Suprapubic skin (tissue), 4 donors: ENCODE measurements at regions not wholly inside any gene's neighbourhood (a gene's known extent, or its start where the extent isn't known, plus 50 kb on each side); places are given as distances from the start of the nearest gene placed in this dataset.

Source experiments
- DNase-seq, 2 donors: peaks; one replicate each; pipeline ENCODE4 v3.0.0-alpha.2; 2019; ENCODE audit warnings: low spot score in 2 of 2
- H3K27ac ChIP-seq: fragments of 200-600 bp; sonication (generic); one replicate; pipeline ENCODE4 v1.5.1; 2019
- H3K27me3 ChIP-seq: fragments of 200-600 bp; sonication (generic); one replicate; pipeline ENCODE4 v1.5.1; 2019
- H3K36me3 ChIP-seq: fragments of 200-600 bp; sonication (generic); one replicate; pipeline ENCODE4 v1.5.1; 2019
- H3K4me1 ChIP-seq: fragments of 200-600 bp; sonication (generic); one replicate; pipeline ENCODE4 v1.5.1; 2019
- H3K4me3 ChIP-seq: fragments of 200-600 bp; sonication (generic); one replicate; pipeline ENCODE4 v1.5.1; 2019; ENCODE audit warnings: mild to moderate bottlenecking
- H3K9me3 ChIP-seq: fragments of 200-600 bp; sonication (generic); one replicate; pipeline ENCODE4 v1.5.1; 2019
- EP300 ChIP-seq: sonication (generic); formaldehyde crosslinking; IDR thresholded peaks from one replicate; pipeline ENCODE4 v1.6.1; 2017; ENCODE audit warnings: antibody characterized with exemption
- POLR2A ChIP-seq, 2 donors: fragments of 450-650 bp; IDR thresholded peaks; one replicate each; pipeline ENCODE4 v1.6.1; 2017; ENCODE audit warnings: antibody characterized with exemption in 2 of 2, mild to moderate bottlenecking in 2 of 2, moderate library complexity in 2 of 2
- POLR2AphosphoS5 ChIP-seq, 3 donors: sonication (generic); formaldehyde crosslinking; IDR thresholded peaks; one replicate each; pipeline ENCODE4 v1.6.1; 2017; ENCODE audit warnings: antibody characterized with exemption in 3 of 3
- WGBS: methylation state at CpG from one replicate; pipeline ENCODE4 v1.1.5; 2018; 5-methylcytosine and 5-hydroxymethylcytosine counted together
- TF ChIP-seq, protein P1 (sequence below), 2 donors: fragments of 200-600 bp in 1 of 2; fragments of 450-650 bp in 1 of 2; sonication (generic) in 1 of 2; IDR thresholded peaks; one replicate each; pipeline ENCODE4 v1.5.1; 2016 to 2019; ENCODE audit warnings: antibody characterized with exemption in 2 of 2, mild to moderate bottlenecking in 1 of 2, moderate library complexity in 1 of 2

DNA sequence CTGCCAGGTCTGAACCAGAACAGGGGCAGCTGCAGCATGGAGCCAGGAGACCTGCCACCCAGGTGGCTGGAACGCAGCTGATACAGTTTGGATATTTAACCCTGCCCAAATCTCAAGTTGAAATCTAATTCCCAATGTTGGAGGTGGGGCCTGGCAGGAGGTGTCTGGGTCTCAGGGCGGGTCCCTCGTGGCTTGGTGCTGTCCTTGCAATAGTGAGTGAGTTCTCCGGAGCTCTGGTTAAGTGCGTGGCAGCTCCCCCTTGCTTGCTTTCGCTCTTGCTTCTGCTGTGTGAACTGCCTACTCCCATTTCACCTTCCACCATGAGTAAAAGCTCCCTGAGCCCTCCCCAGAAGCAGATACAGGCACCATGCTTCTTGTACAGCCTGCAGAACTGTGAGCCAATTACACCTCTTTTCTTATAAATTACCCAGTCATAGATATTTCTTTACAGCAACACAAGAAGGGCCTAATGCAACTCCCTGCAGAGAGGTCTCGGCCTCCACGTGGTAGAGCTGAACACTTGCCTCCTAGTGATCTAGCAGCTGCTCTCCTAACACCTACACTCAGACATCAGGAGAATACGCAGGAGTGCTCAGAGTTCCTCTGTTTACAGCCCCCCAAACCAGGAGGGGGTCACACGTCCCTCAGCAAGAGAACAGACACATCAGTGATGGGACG lies 203.7 kb downstream of the CTTN start:
- Histone ChIP-seq H3K27me3 (peaks cover 10% of the 10 kb centered on the region), H3K36me3 (no peaks in the 10 kb centered on the region), H3K4me3 (no peak overlapping the region), H3K27ac (no peak overlapping the region), H3K4me1 (no peaks in the 10 kb centered on the region), H3K9me3 (no peaks in the 10 kb centered on the region)
- TF ChIP-seq, protein P1, sequence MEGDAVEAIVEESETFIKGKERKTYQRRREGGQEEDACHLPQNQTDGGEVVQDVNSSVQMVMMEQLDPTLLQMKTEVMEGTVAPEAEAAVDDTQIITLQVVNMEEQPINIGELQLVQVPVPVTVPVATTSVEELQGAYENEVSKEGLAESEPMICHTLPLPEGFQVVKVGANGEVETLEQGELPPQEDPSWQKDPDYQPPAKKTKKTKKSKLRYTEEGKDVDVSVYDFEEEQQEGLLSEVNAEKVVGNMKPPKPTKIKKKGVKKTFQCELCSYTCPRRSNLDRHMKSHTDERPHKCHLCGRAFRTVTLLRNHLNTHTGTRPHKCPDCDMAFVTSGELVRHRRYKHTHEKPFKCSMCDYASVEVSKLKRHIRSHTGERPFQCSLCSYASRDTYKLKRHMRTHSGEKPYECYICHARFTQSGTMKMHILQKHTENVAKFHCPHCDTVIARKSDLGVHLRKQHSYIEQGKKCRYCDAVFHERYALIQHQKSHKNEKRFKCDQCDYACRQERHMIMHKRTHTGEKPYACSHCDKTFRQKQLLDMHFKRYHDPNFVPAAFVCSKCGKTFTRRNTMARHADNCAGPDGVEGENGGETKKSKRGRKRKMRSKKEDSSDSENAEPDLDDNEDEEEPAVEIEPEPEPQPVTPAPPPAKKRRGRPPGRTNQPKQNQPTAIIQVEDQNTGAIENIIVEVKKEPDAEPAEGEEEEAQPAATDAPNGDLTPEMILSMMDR (IDR thresholded peaks at IDR 0.05): no peak
- TF ChIP-seq EP300 (no peak), POLR2A (IDR thresholded peaks at IDR 0.05) (no peak), POLR2AphosphoS5 (IDR thresholded peaks at IDR 0.05) (no peak)
- no peak for DNase-seq
- WGBS: 82% methylated on average over 10 of the region's 11 CpGs

DNA sequence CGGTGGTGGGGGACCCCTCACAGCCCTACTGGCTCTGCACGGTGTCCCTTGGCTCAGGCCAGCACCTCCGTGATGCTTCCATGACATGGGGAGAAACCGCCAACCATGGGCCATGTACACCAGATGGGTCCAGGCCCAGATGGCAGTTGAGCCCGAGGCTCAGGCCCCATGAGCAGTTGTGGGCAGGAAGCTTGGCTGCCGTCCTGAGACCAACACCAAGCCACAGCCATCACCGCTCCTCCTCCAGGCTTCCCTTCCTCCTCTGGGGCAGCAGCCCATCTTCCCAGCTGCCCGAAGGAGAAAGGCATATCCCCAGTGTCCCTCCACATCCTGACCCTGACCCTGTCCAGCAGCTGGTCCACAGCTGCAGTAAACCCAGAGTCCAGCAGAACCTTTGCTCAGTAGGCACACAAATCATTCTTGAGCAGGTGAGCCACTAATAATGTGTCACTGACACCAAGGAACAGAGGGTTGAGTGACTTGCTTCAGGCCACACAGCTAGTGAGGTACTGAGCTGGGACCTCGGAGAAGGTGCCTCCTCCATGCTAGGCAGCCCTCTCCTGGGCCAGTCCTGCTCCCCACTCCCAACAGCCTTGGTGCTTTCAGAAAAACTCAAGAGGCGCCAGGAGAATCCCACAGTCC lies 204.9 kb downstream of the CTTN start:
- WGBS: 59% methylated on average over 10 of the region's 10 CpGs
- Histone ChIP-seq H3K9me3 (no peaks in the 10 kb centered on the region), H3K36me3 (no peaks in the 10 kb centered on the region), H3K27ac (no peak overlapping the region), H3K4me3 (no peak overlapping the region), H3K4me1 (no peaks in the 10 kb centered on the region), H3K27me3 (peaks cover 12% of the 10 kb centered on the region)
- TF ChIP-seq EP300: no peak
- TF ChIP-seq POLR2AphosphoS5 (IDR thresholded peaks at IDR 0.05): no peak
- no peak for TF ChIP-seq POLR2A (IDR thresholded peaks at IDR 0.05)
- no peak for DNase-seq

DNA sequence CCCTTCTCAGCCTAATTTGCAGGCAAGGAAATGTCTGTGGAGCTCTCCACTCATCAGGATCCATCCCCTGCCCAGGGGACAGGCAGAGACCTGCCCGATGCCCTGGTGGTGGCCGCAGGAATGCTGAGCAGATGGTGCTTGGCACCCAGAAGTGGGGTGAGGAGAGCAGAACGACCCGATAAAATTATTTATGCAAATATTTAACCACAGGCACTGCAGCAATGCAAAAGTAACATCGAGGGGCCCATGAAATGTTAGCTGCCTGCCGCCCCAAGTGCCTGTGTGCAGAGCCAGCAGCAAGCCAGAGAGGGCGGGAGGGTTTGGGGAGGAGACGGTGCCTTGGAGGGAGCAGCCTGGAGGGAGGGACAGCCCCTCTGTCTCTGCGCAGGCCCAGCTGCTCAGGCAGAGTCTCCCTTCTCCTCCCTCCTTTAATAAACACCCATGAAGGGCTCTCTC lies 205.5 kb downstream of the CTTN start:
- no peak for DNase-seq
- Histone ChIP-seq H3K9me3 (no peaks in the 10 kb centered on the region), H3K27me3 (peaks cover 17% of the 10 kb centered on the region), H3K36me3 (no peaks in the 10 kb centered on the region), H3K4me3 (no peak overlapping the region), H3K27ac (no peak overlapping the region), H3K4me1 (peaks cover 4% of the 10 kb centered on the region)
- WGBS: 42% methylated on average over 6 of the region's 9 CpGs
- no peak for TF ChIP-seq EP300
- TF ChIP-seq, protein P1 (IDR thresholded peaks at IDR 0.05): no peak
- TF ChIP-seq POLR2A (IDR thresholded peaks at IDR 0.05): no peak
- TF ChIP-seq POLR2AphosphoS5 (IDR thresholded peaks at IDR 0.05): no peak

DNA sequence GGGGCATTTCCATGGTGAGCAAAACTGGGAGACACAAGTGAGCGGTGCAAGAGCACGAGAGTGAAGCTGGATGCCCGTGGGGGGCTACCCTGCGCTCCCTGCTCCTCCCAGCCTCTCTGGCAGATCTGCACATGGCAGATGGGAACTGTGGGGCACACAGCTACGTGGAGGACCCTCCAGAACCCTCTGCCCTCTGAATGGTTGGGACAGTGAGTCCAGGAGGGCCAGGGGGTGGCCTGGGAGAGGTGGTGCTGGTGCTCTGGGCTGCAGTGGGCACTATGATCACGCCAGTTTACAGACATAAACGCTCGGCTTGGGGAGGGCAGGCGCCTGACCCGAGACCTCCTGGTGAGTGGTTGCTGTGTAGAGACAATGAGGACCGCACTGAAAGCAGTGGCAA lies 205.9 kb downstream of the CTTN start:
- H3K36me3 ChIP-seq: no peaks in the 10 kb centered on the region
- 77% methylated on average over 8 of the region's 11 CpGs for WGBS
- H3K4me1 ChIP-seq: peaks cover 9% of the 10 kb centered on the region
- TF ChIP-seq POLR2AphosphoS5 (IDR thresholded peaks at IDR 0.05): no peak
- no peak for TF ChIP-seq POLR2A (IDR thresholded peaks at IDR 0.05)
- TF ChIP-seq, protein P1 (IDR thresholded peaks at IDR 0.05): no peak
- no peak for TF ChIP-seq EP300
- peaks cover 17% of the 10 kb centered on the region for H3K27me3 ChIP-seq
- no peaks in the 10 kb centered on the region for H3K9me3 ChIP-seq
- no peak overlapping the region for H3K4me3 ChIP-seq
- H3K27ac ChIP-seq: no peak overlapping the region
- DNase-seq: no peak

DNA sequence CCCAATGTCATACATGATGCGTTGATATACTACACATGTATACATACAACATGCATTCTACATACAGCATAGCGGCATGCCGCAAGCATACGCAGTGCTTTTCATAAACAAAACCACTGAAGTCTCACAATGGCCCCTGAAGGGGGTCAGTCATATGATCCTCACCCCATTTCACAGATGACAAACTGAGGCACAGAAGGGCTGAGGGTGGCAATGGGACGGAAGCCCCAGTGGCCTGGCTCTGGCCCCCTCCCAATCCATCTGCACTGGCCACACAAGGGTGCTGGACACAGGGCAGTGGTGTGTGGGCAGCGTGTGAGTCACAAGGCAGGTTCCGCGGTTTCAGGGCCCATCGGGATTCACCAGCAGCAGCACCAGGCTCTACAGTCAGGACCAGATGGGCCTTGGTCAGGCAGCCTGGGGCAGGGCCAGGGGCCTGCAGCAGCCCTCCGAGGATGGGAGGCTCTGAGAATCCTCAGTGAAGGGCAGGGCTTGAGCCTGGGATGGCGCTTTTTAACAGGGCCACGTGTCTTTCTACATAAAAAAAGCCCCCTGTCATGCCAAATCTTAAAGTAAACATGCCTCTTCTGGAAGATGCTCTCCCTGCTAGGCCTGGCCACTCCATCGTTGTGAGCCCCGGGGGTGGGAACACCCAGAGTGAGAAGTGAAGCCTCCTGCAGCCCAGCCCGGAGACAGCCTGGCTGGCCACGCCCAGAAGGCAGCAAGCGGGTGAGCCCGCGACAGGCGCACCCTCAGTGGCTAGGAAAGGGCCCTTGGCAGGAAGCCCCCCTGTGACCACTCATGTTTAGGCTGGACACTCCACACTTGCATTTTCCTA lies 206.5 kb downstream of the CTTN start:
- peaks cover 17% of the 10 kb centered on the region for H3K27me3 ChIP-seq
- no peak overlapping the region for H3K27ac ChIP-seq
- no peak overlapping the region for H3K4me3 ChIP-seq
- no peak for DNase-seq
- WGBS: 85% methylated on average over 11 of the region's 20 CpGs
- H3K4me1 ChIP-seq: peaks cover 10% of the 10 kb centered on the region
- H3K9me3 ChIP-seq: no peaks in the 10 kb centered on the region
- no peaks in the 10 kb centered on the region for H3K36me3 ChIP-seq
- TF ChIP-seq POLR2AphosphoS5 (IDR thresholded peaks at IDR 0.05) (no peak), POLR2A (IDR thresholded peaks at IDR 0.05) (no peak), EP300 (no peak)
- TF ChIP-seq, protein P1 (IDR thresholded peaks at IDR 0.05): no peak
